ENCODE measurements at regions not wholly inside any gene's neighbourhood (a gene's known extent, or its start where the extent isn't known, plus 50 kb on each side); places are given as distances from the start of the nearest gene placed in this dataset.

DNA sequence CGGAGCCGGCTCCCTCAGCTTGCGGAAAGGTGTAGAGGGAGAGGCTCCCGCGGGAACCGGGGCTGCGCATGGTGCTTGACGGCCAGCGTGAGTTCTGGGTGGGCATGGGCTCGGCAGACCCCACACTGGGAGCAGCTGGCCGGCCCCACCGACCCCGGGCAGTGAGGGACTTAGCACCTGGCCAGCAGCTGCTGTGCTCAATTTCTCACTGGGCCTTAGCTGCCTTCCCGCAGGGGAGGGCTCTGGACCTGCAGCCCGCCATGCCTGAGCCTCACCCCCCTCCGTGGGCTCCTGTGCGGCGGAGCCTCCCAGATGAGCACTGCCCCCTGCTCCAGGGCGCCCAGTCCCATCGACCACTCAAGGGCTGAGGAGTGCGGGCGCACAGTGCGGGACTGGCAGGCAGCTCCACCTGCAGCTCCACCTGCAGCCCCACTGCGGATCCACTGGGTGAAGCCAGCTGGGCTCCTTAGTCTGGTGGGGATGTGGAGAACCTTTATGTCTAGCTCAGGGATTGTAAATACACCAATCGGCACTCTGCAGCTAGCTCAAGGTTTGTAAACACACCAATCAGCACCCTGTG is 1141.8 kb downstream of the PCDH17 start:
- DNase-seq (ENCODE audit: low read depth in 2 of 2) = no peak

DNA sequence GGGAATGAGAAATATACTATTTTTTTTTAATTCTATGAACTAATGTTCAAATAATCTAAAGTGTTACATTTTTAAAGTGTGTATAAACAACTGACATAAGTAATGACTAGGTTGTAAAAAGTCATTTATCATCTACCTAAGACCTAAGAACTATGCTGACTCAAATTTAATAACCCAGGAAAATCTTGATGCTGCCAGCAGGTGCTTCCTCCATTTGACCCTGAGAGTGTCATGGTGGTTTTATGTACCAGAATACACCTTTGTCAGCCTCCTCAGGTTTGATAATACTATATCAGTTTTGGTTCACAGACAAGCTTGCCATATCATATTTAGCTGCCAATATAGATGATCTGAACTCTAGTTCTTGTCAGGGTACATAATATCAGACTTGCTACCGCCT is 1151.2 kb downstream of the PCDH17 start:
- DNase-seq (ENCODE audit: low read depth in 2 of 2) = no peak

DNA sequence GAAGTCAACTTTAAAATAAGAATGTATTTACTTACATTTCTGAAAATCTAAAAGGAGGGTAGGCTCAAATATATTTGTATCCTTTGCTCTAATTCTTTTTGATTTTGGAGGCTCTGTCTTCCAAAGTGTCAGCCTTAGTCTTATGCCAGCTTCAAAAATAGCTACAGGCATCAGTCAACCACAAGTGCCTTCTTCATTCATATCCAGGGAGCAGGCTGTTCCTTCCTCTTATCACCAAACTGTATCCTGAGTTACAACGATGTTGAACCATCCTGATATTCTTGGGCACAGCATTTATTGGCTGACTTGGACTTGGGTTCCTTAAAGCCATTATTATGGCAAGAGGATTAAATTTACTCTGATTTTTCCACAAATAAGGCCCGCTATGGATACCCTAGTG is 1161.3 kb downstream of the PCDH17 start:
- no peak for DNase-seq (ENCODE audit: low read depth in 2 of 2)

DNA sequence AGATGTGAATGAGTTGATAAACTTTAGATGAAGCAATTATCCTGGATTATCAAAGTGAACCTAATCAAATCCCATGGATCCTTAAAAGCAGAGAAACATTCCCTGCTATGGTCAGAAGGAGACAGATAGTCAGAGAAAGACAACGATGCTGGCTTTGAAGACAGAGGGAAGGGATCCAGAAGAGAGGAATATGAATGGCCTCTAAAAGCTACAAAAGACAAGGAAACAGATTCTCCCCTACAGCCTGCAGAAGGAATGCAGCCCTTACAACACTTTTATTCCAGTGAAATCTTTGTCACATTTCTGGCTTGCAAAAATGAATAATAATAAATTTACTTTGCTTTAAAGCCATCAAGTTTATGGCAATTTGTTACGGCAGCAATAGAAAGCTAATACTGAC is 1164.2 kb downstream of the PCDH17 start:
- DNase-seq (ENCODE audit: low read depth in 2 of 2) = no peak

DNA sequence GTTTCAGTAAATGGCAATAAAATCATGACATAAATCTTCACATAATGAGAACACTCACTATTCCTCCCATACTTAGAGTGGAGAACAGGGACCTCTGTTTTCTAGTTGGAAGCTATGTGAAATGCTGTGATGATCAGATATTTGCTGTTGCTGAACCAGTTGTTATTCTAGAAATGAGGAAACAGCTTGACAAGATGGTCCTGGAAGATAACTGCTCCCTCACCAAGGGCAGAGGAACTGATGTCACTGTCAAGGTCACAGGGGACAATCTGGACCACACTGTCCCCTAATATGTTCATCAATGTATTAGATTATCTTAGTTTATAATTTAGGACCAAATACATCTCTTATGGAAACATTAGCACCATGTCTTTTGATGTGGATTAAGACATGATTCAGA is 1173.3 kb downstream of the PCDH17 start:
- DNase-seq (ENCODE audit: low read depth in 2 of 2) = no peak

DNA sequence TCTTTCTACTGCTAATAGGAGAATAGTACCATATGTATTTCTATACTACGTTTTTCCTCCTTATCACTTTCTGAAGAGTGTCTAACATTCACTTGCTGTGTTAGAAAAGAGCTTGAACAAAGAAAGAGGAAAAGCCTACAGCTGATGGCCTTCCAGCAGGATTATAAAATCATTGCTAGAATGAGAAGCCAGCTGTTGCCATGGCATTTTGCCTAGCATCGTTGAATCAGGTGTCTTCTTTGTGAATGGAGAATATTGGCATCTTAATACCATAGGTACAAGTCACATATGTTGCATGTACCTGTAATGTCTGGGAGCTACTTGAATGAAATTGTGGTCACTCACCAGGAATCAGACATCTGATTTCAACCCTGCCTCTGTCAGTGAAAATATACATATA is 1174.9 kb downstream of the PCDH17 start:
- no peak for DNase-seq (ENCODE audit: low read depth in 2 of 2)

DNA sequence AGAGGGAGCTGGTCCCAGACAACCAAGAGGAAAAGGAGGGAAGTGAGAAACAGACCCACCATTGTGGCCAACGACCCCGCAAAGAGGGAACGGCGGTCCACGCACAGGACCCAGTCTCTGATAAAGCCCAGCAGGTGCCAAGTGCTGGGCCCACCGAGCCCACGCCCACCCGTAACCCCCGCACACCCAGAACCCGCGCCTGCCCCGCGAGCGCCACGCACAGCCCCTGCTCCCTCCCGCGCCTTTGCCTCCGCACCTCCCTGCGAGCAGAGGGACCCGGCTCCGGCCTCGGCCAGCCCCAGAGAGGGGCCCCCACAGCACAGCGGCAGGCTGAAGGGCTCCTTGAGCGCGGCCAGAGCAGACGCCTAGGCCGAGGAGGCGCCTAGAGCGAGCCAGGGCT is 1192.2 kb downstream of the PCDH17 start:
- no peak for DNase-seq (ENCODE audit: low read depth in 2 of 2)

DNA sequence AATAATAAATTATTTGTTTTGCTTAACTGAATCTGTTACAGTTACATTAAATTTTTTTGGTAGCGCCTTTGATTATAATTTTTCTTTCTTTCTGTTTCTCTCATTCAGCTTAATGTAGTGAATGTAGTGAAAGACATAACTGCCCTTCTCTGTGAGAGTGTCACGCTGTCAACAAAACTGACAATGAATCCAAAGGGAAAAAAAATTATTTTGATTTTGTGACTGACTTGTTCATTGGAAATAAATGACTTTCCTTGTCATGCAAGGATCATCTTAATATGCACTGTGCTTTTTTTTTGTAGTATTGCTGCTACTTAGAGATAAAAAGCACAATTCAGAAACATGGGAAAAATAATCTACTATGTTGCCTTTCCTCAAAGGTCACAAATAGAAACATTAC is 1196.4 kb downstream of the PCDH17 start:
- DNase-seq (ENCODE audit: low read depth in 2 of 2) = no peak

DNA sequence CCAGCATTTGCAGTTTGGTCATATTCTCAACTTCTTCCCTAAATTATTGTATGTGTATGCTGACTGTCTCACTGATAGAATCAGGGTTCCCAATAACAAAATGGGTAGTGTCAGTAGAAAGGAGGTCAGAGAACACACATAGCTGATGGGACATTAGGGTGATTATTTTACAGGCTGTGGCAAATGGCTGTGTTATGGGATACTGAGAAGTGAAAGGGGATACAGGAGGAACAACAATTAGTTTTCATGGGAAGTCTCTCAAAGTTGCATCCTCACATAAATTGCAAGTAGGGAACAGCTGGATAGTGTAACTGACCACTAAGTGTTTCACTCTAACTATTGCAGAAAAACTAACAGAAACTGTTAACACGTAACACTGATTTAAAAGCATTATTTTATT is 1199.3 kb downstream of the PCDH17 start:
- no peak for DNase-seq (ENCODE audit: low read depth in 2 of 2)

DNA sequence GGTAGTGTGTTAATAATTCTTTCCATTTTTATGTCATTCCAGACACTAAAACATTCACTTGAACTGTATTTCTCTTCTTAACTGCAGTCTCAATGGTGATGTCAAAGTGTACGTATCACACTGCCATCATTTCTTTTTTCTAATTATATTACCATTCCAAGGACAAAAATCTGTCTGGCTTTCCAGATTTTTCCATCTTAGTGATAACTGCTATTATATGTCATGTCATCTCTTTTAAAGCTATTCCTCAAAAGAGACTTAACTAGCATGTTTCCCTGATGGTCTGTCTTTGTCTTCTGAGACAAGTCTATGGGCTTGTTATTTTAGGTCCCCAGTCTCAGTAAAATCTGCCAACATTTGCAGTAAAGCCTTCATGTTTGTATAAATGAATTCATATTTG is 1207.1 kb downstream of the PCDH17 start:
- no peak for DNase-seq (ENCODE audit: low read depth in 2 of 2)

DNA sequence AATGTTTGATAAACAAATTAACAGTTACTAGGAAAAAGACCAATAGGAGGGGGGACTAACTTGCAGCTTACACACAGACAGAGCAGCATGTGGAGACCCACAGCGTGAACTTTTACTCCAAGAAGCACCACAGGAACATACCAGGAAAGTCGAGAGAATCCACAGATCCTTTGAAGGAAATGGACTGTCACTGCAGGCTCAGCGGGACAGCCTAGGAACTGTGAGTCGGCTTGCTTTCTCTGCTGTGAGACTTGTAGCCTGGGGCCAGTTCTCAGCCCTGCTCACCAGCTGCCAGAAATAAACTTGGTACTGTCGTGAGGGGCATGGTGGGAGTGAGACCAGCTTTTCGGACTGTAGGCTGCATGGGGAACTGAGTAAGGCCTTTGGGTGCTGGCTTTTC is 1211.5 kb downstream of the PCDH17 start:
- DNase-seq (ENCODE audit: low read depth in 2 of 2) = no peak

DNA sequence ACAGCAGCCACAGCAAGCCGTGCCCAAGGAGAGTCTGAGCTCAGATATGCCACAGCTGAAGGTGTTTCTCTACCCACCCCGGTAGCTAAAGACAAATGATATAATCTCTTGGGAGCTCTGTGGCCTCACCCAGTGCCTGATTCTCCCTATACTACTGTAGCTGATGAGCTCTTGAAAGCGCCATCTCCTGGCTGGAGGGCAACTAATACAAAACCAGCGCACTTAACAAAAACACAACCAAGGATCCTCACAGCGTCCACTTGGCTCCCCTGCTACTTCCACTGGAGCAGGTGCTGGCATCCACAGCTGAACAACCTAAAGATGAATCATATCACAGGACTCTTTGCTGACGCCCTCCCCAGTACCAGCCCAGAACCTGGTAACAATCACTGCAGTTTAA is 1212.0 kb downstream of the PCDH17 start:
- no peak for DNase-seq (ENCODE audit: low read depth in 2 of 2)

DNA sequence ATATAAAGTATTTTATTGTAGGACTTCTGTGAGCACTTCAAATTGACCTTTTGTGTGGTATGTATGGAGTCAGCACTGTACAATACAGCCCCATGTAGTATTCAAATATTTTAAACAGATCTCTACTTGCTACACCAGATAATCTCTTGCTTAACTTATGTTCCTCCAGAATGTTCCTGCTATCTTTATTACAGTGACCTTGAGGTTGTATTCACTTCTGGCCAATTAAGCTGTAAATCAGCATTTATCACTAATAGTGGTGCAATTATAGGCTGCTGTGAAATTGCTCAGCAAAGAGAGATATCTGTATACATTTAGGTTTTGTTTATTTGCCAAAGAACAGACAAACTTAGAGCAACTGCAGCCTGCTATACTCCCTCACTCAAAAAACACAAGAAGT is 1218.6 kb downstream of the PCDH17 start:
- no peak for DNase-seq (ENCODE audit: low read depth in 2 of 2)

DNA sequence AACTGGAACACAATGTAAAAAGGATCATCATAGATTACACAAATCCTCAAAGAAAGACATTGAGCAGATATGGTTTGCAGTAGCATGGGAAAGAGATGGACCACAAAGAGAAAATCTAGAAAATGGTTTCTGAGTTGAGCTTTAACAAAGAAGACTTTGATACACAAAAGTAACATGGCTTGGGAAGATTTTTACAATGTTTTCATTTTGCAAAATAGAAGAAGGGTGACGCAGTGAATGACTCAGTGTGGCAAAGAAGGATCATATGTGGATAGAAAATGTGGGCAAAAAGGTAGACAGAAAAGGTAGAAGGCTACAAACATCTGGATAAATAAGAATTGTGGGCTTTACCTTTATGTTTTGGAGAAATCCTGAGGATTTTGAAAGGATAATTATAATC is 1220.5 kb downstream of the PCDH17 start:
- no peak for DNase-seq (ENCODE audit: low read depth in 2 of 2)

DNA sequence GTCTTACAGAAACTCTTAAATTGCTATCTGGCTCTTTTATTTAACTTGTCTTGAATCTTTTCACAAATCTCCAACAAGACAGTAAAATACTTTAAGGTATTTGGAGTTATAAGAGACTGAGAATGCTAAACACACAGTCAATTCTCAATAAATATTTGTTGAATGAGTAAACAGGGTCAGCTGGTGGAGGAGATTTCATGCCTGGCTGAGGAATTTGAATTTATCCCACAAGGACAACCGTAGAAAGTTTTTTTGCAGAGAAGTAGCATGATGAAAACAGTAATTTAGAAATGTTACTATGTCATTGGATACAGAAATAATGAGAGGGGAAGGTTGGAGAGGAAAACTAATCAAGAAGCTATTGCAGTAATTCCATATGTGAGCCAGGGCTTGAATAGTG is 1223.7 kb downstream of the PCDH17 start:
- DNase-seq (ENCODE audit: low read depth in 2 of 2) = no peak

DNA sequence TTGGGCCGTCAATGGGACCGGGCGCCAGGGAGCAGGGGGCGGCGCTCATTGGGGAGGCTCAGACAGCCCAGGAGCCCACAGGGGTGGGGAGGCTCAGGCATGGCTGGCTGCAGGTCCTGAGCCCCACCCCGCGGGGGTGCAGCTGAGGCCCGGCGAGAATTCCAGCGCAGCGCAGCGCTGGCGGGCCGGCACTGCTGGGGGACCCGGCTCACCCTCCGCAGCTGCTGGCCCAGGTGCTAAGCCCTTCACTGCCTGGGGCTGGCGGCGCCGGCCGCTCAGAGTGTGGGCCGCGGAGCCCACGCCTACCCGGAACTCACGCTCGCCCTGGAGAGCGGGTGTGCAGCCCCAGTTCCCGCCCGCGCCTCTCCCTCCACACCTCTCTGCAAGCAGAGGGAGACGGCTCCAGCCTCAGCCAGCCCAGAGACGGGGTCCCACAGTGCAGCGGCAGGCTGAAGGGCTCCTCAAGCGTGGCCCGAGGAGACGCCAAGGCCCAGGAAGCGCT is 1227.4 kb downstream of the PCDH17 start:
- DNase-seq (ENCODE audit: low read depth in 2 of 2) = no peak

DNA sequence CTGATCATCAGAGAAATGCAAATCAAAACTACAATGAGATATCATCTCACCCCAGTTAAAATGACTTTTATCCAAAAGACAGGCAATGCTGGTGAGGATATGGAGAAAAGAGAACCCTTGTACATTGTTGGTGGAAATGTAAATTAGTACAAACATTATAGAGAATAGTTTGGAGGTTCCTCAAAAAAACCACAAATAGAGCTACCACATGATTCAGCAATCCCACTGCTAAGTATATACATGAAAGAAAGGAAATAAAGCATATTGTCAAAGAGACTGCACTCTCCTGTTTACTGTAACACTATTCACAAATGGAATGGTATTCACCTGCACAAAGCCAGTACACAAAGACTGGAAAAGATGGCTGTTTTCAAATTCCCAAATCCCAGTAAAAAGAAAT is 1233.7 kb downstream of the PCDH17 start:
- DNase-seq (ENCODE audit: low read depth in 2 of 2) = no peak

DNA sequence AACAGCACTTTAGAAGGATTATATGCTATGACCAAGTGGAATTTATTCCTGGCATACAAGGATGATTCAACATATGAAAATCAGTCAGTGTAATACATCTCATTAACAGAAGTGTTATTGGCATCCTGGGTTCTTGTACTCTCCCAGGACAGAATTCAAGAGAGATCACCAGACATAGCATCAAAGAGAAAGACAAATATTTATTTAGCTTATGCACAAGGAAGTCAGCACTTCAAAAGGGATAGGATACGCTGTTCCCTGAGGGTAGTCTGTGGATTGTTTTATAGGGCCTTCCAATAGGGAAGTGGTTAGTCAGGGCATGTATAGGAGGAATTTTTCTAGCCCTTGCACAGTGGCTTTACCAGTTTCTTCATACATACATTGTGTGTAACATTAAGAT is 1238.0 kb downstream of the PCDH17 start:
- DNase-seq (ENCODE audit: low read depth in 2 of 2) = no peak

DNA sequence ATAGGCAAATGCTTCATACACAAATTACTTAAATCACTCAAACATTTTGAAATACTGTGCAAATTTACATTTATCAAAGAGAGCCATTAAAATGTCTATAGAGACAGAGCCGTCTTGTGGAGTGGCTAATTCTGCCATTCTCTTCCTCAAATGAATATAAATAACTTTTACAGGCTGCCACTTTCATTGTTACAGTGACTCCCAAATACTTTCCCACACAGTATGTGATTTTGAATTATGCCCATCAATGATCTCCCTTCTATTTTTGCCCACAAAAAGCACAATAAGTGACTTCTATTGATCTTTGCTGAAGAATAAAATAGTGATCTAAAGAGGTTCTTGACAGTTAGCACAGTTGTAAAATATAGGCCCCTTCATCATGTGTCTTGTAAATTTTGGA is 1244.9 kb downstream of the PCDH17 start:
- no peak for DNase-seq (ENCODE audit: low read depth in 2 of 2)

DNA sequence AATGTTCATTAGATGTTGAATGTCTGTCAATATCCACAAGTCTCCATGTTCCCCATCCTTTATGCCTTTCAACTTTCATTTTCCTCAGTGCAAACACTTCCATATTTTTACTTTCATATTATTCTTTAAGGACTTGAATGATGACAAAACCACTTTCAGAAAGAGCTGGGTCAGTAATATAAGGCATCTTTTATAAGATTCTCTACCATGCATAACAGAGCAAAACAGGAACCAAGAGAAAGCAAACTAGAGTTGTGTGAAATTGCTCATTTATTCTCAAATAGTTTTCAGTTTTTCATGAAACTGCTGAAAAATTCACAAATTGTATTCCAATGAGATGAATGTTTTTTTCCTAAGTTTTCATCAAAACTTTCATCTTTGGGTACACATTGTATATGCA is 1247.6 kb downstream of the PCDH17 start:
- no peak for DNase-seq (ENCODE audit: low read depth in 2 of 2)

DNA sequence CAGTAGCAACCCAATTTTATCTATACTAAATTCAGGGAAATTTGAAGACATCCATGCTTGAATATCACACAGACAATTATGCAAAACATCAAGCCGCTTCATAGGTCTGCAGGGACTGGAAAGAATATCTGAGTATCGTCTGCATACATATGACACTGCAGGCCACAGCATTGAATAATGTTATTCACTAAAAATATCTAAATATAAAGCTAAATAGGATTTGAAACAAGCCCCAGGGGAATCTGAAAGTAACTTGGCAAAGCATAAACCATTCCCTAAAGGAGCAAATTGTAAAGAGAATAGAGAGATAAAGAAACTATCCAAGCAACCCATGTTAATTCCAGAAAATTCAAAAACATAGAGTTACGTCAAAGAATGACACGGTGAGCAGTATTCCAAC is 1251.0 kb downstream of the PCDH17 start:
- no peak for DNase-seq (ENCODE audit: low read depth in 2 of 2)

DNA sequence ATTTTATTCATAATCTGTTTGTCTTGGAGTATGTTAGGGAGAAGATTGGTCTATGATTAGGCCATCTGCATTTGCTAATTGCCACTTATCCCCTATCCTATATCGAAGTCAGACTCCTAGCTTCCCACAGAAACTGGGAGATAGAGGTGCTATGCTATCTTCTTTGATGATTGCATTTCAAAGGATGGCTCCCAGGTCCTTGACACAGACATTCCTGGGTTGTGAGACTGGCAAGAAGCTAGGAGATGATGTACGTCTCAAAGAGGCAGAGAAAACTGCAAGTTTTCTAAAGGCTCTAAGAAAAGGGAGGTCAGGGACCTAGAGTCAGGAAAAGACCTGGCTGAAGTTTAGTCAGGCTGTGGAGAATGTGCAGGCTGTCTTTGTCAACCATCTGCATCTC is 1251.9 kb downstream of the PCDH17 start:
- no peak for DNase-seq (ENCODE audit: low read depth in 2 of 2)

DNA sequence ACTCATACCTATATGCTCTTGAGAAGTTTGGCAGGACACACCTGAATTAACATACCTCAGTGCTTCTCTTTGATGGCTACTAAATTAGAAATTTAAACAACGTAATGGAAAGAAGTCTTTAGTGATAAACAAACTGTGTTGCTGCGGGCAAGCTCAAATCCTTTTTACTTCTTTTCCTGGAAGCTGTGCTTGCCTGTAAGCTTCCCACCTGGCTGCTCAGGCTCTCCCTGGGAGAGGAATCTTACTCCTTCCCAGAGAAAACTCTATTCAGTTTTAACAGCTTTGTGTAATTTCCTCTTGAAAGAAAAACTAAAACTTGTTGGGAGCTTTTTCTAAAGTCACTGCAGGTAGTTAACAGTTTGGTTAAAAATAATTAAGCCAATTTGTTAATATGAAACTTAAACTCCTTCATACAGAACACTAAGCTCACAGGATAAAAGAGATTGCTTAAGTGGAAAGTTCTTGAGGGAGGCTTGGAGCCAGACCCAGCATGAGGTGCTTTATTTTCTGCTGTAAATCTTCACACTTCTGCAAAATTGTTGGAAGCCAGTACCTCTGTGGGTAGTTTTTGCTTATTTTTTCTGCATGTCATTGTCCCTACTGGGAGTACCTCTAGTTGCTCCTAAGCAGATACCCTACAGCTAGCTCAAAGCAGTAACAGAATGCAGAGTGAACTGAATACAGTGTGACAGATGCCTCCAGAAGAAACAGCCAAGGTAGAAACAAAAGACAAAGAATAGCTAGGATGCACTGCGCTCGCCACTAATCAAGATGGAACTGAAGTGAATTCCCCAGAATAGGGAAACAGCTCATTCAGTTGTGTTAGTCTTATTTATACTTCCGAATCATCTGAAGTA is 1253.0 kb downstream of the PCDH17 start:
- no peak for DNase-seq (ENCODE audit: low read depth in 2 of 2)

DNA sequence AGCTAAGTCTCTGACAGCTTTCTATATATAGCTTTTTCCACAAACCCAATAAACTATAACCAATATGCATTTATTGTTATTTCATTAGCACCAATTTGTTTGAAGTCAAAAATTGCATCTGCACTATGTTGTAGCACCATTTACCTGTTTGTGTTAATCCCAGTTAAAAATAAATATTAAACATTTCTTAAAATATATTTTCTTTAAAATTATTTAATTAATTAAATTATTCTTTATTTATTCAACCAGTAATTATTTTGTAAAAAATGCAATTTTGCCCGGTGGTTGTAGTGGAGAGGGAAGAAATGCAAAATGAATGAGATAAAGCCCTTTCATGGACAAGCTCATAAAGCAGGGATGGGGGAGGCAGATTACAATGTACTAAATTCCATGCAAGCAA is 1257.9 kb downstream of the PCDH17 start:
- no peak for DNase-seq (ENCODE audit: low read depth in 2 of 2)
